Endothelial cell of umbilical vein (primary cell): ENCODE measurements at regions not wholly inside any gene's neighbourhood (a gene's known extent, or its start where the extent isn't known, plus 50 kb on each side); places are given as distances from the start of the nearest gene placed in this dataset.

ENCODE experiments used
- BruUV-seq: library from RNA; stranded (reverse); fragments of 400-500 nt; replicated peaks from 2 replicates; lab custom pipeline; 2021; lab: Mats Ljungman, UMichigan
- CTCF ChIA-PET: fragments of 300-600, 350-600 bp; sonication (Branson Sonifier 250); formaldehyde crosslinking; loops from one replicate; lab custom pipeline; 2021; ENCODE audit warnings: antibody characterized with exemption, inconsistent platforms; lab: Charles Lee
- POLR2A ChIA-PET: fragments of 300-600, 350-600 bp; sonication (Branson Sonifier 250); formaldehyde crosslinking; loops from one replicate; lab custom pipeline; 2021; ENCODE audit warnings: antibody characterized with exemption, inconsistent platforms; lab: Charles Lee
- DNase-seq: peaks from one replicate; pipeline ENCODE4 v3.0.0-alpha.2; 2011; ENCODE audit warnings: low read depth, low spot score
- FAIRE-seq: peaks from 2 replicates; lab custom pipeline; 2011; peaks lifted over from hg19 to GRCh38; lab: Jason Lieb, UNC
- H2AFZ ChIP-seq: 2 replicates; pipeline ENCODE4 v1.6.0; 2012; ENCODE audit warnings: low read depth, low read length, control low read depth, inconsistent platforms
- H3K27ac ChIP-seq: 2 replicates; pipeline ENCODE4 v1.5.1; 2011; ENCODE audit warnings: low read depth, mild to moderate bottlenecking, control low read depth, low read length, moderate library complexity; ENCODE audit not compliant: insufficient read depth
- H3K27me3 ChIP-seq, 2 experiments: 2 replicates each; pipeline versions ENCODE4 v1.6.0 to v1.6.1; 2011; ENCODE audit warnings: low read length in 2 of 2, mixed read lengths in 1 of 2; ENCODE audit not compliant: control insufficient read depth in 2 of 2, insufficient read depth in 2 of 2
- H3K36me3 ChIP-seq, 2 experiments: 2 replicates in 1 of 2; 3 replicates in 1 of 2; pipeline ENCODE4 v1.5.1; 2011; ENCODE audit warnings: low read length in 2 of 2, mild to moderate bottlenecking in 1 of 2, moderate library complexity in 1 of 2; ENCODE audit not compliant: control insufficient read depth in 2 of 2, insufficient read depth in 2 of 2; ENCODE audit errors: extremely low read depth in 1 of 2
- H3K4me1 ChIP-seq: 3 replicates; pipeline ENCODE4 v1.5.1; 2011; ENCODE audit warnings: mild to moderate bottlenecking, low read length; ENCODE audit not compliant: control insufficient read depth, insufficient read depth; ENCODE audit errors: extremely low read depth
- H3K4me2 ChIP-seq: 2 replicates; pipeline ENCODE4 v1.6.1; 2011; ENCODE audit warnings: low read length, control low read depth, mixed read lengths; ENCODE audit not compliant: insufficient read depth
- H3K4me3 ChIP-seq, 3 experiments: fragments of 200-600 bp in 1 of 3; sonication (generic), shearing (Covaris generic) in 1 of 3; replicated peaks in 1 of 3; 2 replicates each; pipeline ENCODE4 v1.5.1; 2011 to 2016; ENCODE audit warnings: control low read depth in 3 of 3, low read length in 3 of 3, mild to moderate bottlenecking in 2 of 3, inconsistent platforms in 1 of 3, low read depth in 1 of 3, moderate library complexity in 1 of 3; ENCODE audit not compliant: insufficient read depth in 1 of 3
- H3K79me2 ChIP-seq: 2 replicates; pipeline ENCODE4 v1.6.0; 2012; ENCODE audit warnings: low read length, inconsistent platforms; ENCODE audit not compliant: control insufficient read depth, insufficient read depth
- H3K9ac ChIP-seq: replicated peaks from 2 replicates; pipeline ENCODE3; 2011; ENCODE audit warnings: low read length, control low read depth; ENCODE audit not compliant: insufficient read depth; ENCODE audit errors: extremely low read depth
- H3K9me1 ChIP-seq: replicated peaks from 3 replicates; pipeline ENCODE4 v1.6.0; 2011; ENCODE audit warnings: mild to moderate bottlenecking, low read length; ENCODE audit not compliant: control insufficient read depth, insufficient read depth; ENCODE audit errors: extremely low read depth
- H3K9me3 ChIP-seq: replicated peaks from 2 replicates; pipeline ENCODE4 v1.5.1; 2012; ENCODE audit warnings: low read length, inconsistent platforms; ENCODE audit not compliant: control insufficient read depth, insufficient read depth
- H4K20me1 ChIP-seq: replicated peaks from 2 replicates; pipeline ENCODE3; 2011; ENCODE audit warnings: mild to moderate bottlenecking, low read length; ENCODE audit not compliant: control insufficient read depth, insufficient read depth; ENCODE audit errors: extremely low read depth
- EZH2 ChIP-seq: IDR thresholded peaks from 2 replicates; pipeline ENCODE4 v1.6.1; 2012; ENCODE audit warnings: borderline replicate concordance, low read depth, mild to moderate bottlenecking, moderate library complexity, low read length, inconsistent platforms; ENCODE audit not compliant: severe bottlenecking
- FOS ChIP-seq: IDR thresholded peaks from 2 replicates; pipeline ENCODE4 v1.6.1; 2011; ENCODE audit warnings: mild to moderate bottlenecking, low read length, moderate library complexity, borderline replicate concordance; ENCODE audit not compliant: insufficient read depth
- GATA2 ChIP-seq: IDR thresholded peaks from 2 replicates; pipeline ENCODE4 v1.7.0; 2011; ENCODE audit warnings: low read depth, mild to moderate bottlenecking, moderate library complexity, mixed read lengths, low read length; ENCODE audit not compliant: insufficient read length, insufficient read depth
- JUN ChIP-seq: IDR thresholded peaks from 2 replicates; pipeline ENCODE4 v1.6.1; 2011; ENCODE audit warnings: borderline replicate concordance, low read depth; ENCODE audit not compliant: insufficient read length, insufficient read depth
- MYC ChIP-seq: IDR thresholded peaks from one replicate; pipeline ENCODE4 v1.6.1; 2011; ENCODE audit warnings: mild to moderate bottlenecking, low read depth, low read length
- POLR2A ChIP-seq: IDR thresholded peaks from 2 replicates; pipeline ENCODE4 v1.6.1; 2012; ENCODE audit warnings: low read depth, mild to moderate bottlenecking, control low read depth, low read length
- POLR2AphosphoS5 ChIP-seq: IDR thresholded peaks from 2 replicates; pipeline ENCODE4 v1.6.1; 2012; ENCODE audit warnings: low read depth, mild to moderate bottlenecking, control low read depth, low read length, moderate library complexity; ENCODE audit not compliant: insufficient read depth
- dilution Hi-C: fragments of 300-500 bp; cut with MboI; formaldehyde crosslinking; loops from one replicate; pipeline ENCODE4 v1.15.0; 2019; ENCODE audit warnings: low sequenced_read_pairs; ENCODE audit not compliant: extremely low pct_ligation_motif_present
- intact Hi-C: fragments of 100-400 bp; cut with micrococcal nuclease; formaldehyde crosslinking; loops from one replicate; pipeline ENCODE4 v1.10.0; 2022
- TF ChIP-seq, protein P1 (sequence below), 2 donors: IDR thresholded peaks; 1 replicate in 1 of 2; 2 replicates in 1 of 2; pipeline ENCODE4 v1.5.1; 2011; ENCODE audit warnings: low read length in 2 of 2, mild to moderate bottlenecking in 2 of 2, moderate library complexity in 2 of 2, control low read depth in 1 of 2, inconsistent platforms in 1 of 2, low read depth in 1 of 2; ENCODE audit not compliant: insufficient read depth in 1 of 2; ENCODE audit errors: extremely low read depth in 1 of 2
- TF ChIP-seq, protein P2 (sequence below): IDR thresholded peaks from 2 replicates; pipeline ENCODE4 v1.6.1; 2011; ENCODE audit not compliant: insufficient read depth, insufficient read length

DNA sequence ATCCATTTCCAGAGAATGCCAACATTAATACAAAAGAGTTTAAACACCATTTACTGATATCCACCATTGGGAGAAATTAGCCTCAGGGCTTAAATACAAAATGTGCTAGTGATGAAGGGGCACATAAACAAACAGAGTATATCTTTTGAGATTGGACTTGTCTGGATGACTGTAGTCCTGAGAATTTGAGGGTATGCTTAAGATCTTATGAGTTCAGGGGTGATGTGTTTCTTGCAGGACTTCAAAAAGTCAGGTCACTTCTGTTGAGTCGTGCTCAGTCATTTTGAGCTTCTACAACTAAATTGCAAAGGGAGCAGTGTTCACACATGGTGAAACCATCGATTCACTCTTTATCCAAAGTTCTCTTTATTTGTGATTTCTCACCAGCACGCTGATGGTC lies 425.7 kb downstream of the ATP23 start:
- H3K9me1 ChIP-seq = no peaks in the 10 kb centered on the region
- no peaks in the 10 kb centered on the region for H4K20me1 ChIP-seq
- H3K9me3 ChIP-seq = no peaks in the 10 kb centered on the region
- H3K9ac ChIP-seq = no peak overlapping the region
- no peak overlapping the region for H3K27ac ChIP-seq
- FAIRE-seq (no peak), DNase-seq (no peak)
- intact Hi-C loops = no loop called here
- dilution Hi-C loops = no loop called here
- H3K4me3 ChIP-seq = no peak overlapping the region
- no peak overlapping the region for H3K4me2 ChIP-seq
- TF ChIP-seq FOS = no peak
- TF ChIP-seq MYC = no peak
- no peak for TF ChIP-seq GATA2
- TF ChIP-seq POLR2AphosphoS5 = no peak
- no peak for TF ChIP-seq EZH2
- TF ChIP-seq, protein P1, sequence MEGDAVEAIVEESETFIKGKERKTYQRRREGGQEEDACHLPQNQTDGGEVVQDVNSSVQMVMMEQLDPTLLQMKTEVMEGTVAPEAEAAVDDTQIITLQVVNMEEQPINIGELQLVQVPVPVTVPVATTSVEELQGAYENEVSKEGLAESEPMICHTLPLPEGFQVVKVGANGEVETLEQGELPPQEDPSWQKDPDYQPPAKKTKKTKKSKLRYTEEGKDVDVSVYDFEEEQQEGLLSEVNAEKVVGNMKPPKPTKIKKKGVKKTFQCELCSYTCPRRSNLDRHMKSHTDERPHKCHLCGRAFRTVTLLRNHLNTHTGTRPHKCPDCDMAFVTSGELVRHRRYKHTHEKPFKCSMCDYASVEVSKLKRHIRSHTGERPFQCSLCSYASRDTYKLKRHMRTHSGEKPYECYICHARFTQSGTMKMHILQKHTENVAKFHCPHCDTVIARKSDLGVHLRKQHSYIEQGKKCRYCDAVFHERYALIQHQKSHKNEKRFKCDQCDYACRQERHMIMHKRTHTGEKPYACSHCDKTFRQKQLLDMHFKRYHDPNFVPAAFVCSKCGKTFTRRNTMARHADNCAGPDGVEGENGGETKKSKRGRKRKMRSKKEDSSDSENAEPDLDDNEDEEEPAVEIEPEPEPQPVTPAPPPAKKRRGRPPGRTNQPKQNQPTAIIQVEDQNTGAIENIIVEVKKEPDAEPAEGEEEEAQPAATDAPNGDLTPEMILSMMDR (IDR thresholded peaks at IDR 0.05; ENCODE audit: extremely low read depth in 1 of 2, insufficient read depth in 1 of 2, low read depth in 1 of 2, low read length in 2 of 2) = no peak
- no peaks in the 10 kb centered on the region for H3K27me3 ChIP-seq
- H3K36me3 ChIP-seq = no peaks in the 10 kb centered on the region
- no peaks in the 10 kb centered on the region for H3K79me2 ChIP-seq
- no TSS peak for BruUV-seq
- no peaks in the 10 kb centered on the region for H3K4me1 ChIP-seq
- ChIA-PET POLR2A (no interaction called here), CTCF (no interaction called here)
- no peak overlapping the region for H2AFZ ChIP-seq

DNA sequence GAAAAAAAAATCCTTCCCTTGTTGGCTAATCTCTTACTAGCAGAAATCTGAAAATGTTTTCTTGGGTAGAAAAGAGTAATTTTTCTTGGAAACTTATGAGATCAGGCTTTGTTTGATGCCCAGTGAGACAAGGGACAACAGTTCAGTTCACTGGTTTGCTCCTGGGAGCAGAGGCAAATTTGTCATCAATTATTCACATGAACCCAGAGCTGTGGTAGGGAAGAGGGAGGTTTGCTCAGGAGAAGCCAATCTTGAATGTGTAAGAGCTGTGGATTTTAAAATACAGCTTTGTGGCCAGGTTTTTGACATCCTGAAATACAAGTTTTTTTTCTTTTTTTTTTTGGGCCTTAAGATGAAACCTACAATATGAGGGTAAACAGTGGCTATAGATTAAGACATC lies 426.6 kb downstream of the ATP23 start:
- no peaks in the 10 kb centered on the region for H4K20me1 ChIP-seq
- dilution Hi-C loops (no loop called here), intact Hi-C loops (no loop called here)
- TF ChIP-seq, protein P1 (IDR thresholded peaks at IDR 0.05; ENCODE audit: extremely low read depth in 1 of 2, insufficient read depth in 1 of 2, low read depth in 1 of 2, low read length in 2 of 2) = no peak
- TF ChIP-seq POLR2A = no peak
- no peak for TF ChIP-seq FOS
- no peak for TF ChIP-seq JUN
- no peak for TF ChIP-seq GATA2
- TF ChIP-seq MYC = no peak
- no peak for TF ChIP-seq EZH2
- no peak for TF ChIP-seq POLR2AphosphoS5
- TF ChIP-seq, protein P2, sequence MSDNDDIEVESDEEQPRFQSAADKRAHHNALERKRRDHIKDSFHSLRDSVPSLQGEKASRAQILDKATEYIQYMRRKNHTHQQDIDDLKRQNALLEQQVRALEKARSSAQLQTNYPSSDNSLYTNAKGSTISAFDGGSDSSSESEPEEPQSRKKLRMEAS = no peak
- ChIA-PET POLR2A (no interaction called here), CTCF (no interaction called here)
- no peaks in the 10 kb centered on the region for H3K9me1 ChIP-seq
- H3K4me3 ChIP-seq = no peak overlapping the region
- H3K36me3 ChIP-seq = no peaks in the 10 kb centered on the region
- no peaks in the 10 kb centered on the region for H3K79me2 ChIP-seq
- H3K9me3 ChIP-seq = no peaks in the 10 kb centered on the region
- DNase-seq = no peak
- no peak overlapping the region for H3K4me2 ChIP-seq
- no peak overlapping the region for H2AFZ ChIP-seq
- H3K4me1 ChIP-seq = no peaks in the 10 kb centered on the region
- BruUV-seq = no TSS peak
- H3K9ac ChIP-seq = no peak overlapping the region
- H3K27ac ChIP-seq = no peak overlapping the region
- FAIRE-seq = no peak
- no peaks in the 10 kb centered on the region for H3K27me3 ChIP-seq
